Fibroblast of pulmonary artery (primary cell): ENCODE measurements at regions not wholly inside any gene's neighbourhood (a gene's known extent, or its start where the extent isn't known, plus 50 kb on each side); places are given as distances from the start of the nearest gene placed in this dataset.

Source experiments
- DNase-seq: peaks from one replicate; pipeline ENCODE4 v3.0.0-alpha.2; 2010; ENCODE audit warnings: low read depth
- H3K4me3 ChIP-seq: replicated peaks from 2 replicates; pipeline ENCODE4 v1.5.1; 2011; ENCODE audit warnings: low read depth, mild to moderate bottlenecking, control low read depth, low read length, moderate library complexity
- TF ChIP-seq, protein P1 (sequence below): IDR thresholded peaks from 2 replicates; pipeline ENCODE4 v1.5.1; 2011; ENCODE audit warnings: mild to moderate bottlenecking, control low read depth, low read length, inconsistent platforms; ENCODE audit errors: missing control alignments

DNA sequence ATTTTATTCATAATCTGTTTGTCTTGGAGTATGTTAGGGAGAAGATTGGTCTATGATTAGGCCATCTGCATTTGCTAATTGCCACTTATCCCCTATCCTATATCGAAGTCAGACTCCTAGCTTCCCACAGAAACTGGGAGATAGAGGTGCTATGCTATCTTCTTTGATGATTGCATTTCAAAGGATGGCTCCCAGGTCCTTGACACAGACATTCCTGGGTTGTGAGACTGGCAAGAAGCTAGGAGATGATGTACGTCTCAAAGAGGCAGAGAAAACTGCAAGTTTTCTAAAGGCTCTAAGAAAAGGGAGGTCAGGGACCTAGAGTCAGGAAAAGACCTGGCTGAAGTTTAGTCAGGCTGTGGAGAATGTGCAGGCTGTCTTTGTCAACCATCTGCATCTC is 1251.9 kb downstream of the PCDH17 start:
- H3K4me3 ChIP-seq = no peak overlapping the region
- no peak for DNase-seq
- TF ChIP-seq, protein P1, sequence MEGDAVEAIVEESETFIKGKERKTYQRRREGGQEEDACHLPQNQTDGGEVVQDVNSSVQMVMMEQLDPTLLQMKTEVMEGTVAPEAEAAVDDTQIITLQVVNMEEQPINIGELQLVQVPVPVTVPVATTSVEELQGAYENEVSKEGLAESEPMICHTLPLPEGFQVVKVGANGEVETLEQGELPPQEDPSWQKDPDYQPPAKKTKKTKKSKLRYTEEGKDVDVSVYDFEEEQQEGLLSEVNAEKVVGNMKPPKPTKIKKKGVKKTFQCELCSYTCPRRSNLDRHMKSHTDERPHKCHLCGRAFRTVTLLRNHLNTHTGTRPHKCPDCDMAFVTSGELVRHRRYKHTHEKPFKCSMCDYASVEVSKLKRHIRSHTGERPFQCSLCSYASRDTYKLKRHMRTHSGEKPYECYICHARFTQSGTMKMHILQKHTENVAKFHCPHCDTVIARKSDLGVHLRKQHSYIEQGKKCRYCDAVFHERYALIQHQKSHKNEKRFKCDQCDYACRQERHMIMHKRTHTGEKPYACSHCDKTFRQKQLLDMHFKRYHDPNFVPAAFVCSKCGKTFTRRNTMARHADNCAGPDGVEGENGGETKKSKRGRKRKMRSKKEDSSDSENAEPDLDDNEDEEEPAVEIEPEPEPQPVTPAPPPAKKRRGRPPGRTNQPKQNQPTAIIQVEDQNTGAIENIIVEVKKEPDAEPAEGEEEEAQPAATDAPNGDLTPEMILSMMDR = no peak

DNA sequence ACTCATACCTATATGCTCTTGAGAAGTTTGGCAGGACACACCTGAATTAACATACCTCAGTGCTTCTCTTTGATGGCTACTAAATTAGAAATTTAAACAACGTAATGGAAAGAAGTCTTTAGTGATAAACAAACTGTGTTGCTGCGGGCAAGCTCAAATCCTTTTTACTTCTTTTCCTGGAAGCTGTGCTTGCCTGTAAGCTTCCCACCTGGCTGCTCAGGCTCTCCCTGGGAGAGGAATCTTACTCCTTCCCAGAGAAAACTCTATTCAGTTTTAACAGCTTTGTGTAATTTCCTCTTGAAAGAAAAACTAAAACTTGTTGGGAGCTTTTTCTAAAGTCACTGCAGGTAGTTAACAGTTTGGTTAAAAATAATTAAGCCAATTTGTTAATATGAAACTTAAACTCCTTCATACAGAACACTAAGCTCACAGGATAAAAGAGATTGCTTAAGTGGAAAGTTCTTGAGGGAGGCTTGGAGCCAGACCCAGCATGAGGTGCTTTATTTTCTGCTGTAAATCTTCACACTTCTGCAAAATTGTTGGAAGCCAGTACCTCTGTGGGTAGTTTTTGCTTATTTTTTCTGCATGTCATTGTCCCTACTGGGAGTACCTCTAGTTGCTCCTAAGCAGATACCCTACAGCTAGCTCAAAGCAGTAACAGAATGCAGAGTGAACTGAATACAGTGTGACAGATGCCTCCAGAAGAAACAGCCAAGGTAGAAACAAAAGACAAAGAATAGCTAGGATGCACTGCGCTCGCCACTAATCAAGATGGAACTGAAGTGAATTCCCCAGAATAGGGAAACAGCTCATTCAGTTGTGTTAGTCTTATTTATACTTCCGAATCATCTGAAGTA is 1253.0 kb downstream of the PCDH17 start:
- TF ChIP-seq, protein P1 = no peak
- DNase-seq = no peak
- H3K4me3 ChIP-seq = no peak overlapping the region

DNA sequence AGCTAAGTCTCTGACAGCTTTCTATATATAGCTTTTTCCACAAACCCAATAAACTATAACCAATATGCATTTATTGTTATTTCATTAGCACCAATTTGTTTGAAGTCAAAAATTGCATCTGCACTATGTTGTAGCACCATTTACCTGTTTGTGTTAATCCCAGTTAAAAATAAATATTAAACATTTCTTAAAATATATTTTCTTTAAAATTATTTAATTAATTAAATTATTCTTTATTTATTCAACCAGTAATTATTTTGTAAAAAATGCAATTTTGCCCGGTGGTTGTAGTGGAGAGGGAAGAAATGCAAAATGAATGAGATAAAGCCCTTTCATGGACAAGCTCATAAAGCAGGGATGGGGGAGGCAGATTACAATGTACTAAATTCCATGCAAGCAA is 1257.9 kb downstream of the PCDH17 start:
- DNase-seq = no peak
- TF ChIP-seq, protein P1 = no peak

DNA sequence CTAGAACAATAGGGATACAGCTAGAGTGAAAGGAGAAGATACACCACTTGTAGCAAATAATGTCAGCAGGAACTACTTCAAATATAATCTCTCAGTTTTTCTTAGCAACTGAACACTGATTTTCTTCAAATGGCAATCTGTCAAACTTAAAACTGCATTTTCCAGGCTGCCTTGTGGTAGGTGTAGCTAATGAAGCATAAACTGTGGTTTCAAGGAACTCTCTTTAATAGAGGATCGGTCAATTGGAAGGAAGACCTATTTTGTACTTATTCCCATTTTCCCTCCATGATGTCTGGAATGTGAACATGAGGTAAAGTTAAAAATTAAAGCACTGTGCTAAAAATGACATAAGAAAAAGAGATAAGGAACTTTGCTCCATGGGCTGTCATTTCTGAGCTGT is 1261.9 kb downstream of the PCDH17 start:
- H3K4me3 ChIP-seq = no peak overlapping the region
- DNase-seq = no peak
- TF ChIP-seq, protein P1 = no peak

More for the DNA sequence above, 1257.9 kb downstream of the PCDH17 start:
- H3K4me3 ChIP-seq = no peak overlapping the region

DNA sequence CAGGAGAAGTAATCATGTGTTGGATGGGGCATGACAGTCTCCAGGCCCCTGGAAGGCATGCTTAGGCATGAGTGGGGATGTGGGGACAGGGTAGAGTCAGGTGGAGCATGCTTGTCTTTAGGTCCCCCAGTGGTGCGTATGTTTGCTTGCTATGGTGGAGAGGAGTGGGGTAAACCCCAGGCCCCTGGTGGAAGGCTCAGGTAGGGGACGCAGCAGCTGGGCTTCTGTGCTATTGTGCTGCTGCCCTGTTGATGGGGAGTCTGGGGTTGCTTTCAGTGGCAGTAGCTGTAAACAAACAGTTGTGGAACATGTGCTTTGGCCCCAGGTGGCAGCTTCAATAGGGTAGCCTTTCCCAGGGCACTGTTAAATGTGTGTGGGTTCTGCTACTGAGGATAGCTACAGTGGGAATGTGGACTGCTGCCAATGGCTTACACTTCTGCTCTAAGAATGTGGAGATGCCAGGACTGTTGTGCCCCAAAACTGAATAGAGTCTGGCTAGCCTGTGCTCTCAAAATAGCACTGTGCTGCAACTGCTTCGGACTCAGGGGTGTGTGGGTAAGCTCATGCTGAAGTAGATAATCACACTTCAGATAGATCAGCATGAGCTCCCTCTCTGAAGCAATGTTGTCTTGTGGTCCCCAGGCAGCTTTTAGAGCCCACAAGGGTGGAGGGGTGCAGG is 1257.3 kb downstream of the DIAPH3 start:
- no peak for DNase-seq
- TF ChIP-seq, protein P1 = no peak
- H3K4me3 ChIP-seq = no peak overlapping the region

DNA sequence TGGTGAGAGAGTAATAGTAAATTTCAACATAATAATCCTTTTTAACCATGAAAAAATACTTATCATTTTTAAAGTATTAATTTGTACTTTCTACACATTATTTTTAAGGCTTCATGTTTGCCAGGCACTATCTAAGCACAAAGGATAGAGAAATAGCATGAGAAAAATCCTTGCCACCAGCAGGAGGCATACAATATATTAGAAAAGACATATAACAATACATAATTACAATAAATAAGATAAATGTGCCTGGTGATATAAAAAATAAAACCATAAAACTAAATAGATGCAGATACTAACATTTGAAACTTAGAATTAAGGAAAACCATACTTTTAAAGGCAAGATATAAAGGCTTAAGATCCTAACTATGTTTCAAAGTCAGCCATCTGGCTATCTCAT is 1256.4 kb downstream of the DIAPH3 start:
- DNase-seq = peak; percentile 16
- TF ChIP-seq, protein P1 = peak; percentile 26
- no peak overlapping the region for H3K4me3 ChIP-seq
